SK-N-SH treated with all-trans-retinoic acid at 6 μM for 48 hours (cell line): ENCODE measurements at regions not wholly inside any gene's neighbourhood (a gene's known extent, or its start where the extent isn't known, plus 50 kb on each side); places are given as distances from the start of the nearest gene placed in this dataset.

Experiments used
- ESRRG ChIP-seq: fragments of 250-450 bp; sonication (Bioruptor Pico); IDR thresholded peaks from 2 replicates; pipeline ENCODE4 v1.6.1; 2021; ENCODE audit warnings: mild to moderate bottlenecking
- ZFP3 ChIP-seq: fragments of 250-450 bp; sonication (Bioruptor Pico); IDR thresholded peaks from 2 replicates; pipeline ENCODE4 v1.5.0; 2020; ENCODE audit warnings: mild to moderate bottlenecking, moderate library complexity
- ZFP30 ChIP-seq: fragments of 450-650 bp; formaldehyde crosslinking; IDR thresholded peaks from 2 replicates; pipeline ENCODE4 v1.5.0; 2022; ENCODE audit warnings: mild to moderate bottlenecking, moderate library complexity
- ZNF565 ChIP-seq: fragments of 450-650 bp; formaldehyde crosslinking; conservative IDR thresholded peaks from 2 replicates; pipeline ENCODE4 v1.5.0; 2020; ENCODE audit warnings: low read depth, mild to moderate bottlenecking, moderate library complexity
- TF ChIP-seq, protein P1 (sequence below): fragments of 250-450 bp; sonication (Bioruptor Pico); IDR thresholded peaks from 2 replicates; pipeline ENCODE4 v1.5.1; 2021; ENCODE audit warnings: mild to moderate bottlenecking, moderate library complexity
- TF ChIP-seq, protein P2 (sequence below): fragments of 250-450 bp; sonication (Bioruptor Pico); IDR thresholded peaks from 2 replicates; pipeline ENCODE4 v1.5.0; 2020; ENCODE audit warnings: mild to moderate bottlenecking, moderate library complexity
- TF ChIP-seq, protein P3 (sequence below): fragments of 250-450 bp; sonication (Bioruptor Pico); IDR thresholded peaks from 2 replicates; pipeline ENCODE4 v1.8.0; 2021; ENCODE audit warnings: low read depth, mild to moderate bottlenecking, moderate library complexity, borderline replicate concordance

GRCh38 chr14:101064718-101065117 is 161.2 kb upstream of the RTL1 start:
- TF ChIP-seq, protein P1, sequence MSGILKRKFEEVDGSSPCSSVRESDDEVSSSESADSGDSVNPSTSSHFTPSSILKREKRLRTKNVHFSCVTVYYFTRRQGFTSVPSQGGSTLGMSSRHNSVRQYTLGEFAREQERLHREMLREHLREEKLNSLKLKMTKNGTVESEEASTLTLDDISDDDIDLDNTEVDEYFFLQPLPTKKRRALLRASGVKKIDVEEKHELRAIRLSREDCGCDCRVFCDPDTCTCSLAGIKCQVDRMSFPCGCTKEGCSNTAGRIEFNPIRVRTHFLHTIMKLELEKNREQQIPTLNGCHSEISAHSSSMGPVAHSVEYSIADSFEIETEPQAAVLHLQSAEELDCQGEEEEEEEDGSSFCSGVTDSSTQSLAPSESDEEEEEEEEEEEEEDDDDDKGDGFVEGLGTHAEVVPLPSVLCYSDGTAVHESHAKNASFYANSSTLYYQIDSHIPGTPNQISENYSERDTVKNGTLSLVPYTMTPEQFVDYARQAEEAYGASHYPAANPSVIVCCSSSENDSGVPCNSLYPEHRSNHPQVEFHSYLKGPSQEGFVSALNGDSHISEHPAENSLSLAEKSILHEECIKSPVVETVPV (CRISPR knock-in tag): no peak
- TF ChIP-seq ZFP3 (CRISPR knock-in tag): no peak
- TF ChIP-seq ESRRG (CRISPR knock-in tag): no peak
- TF ChIP-seq, protein P2, sequence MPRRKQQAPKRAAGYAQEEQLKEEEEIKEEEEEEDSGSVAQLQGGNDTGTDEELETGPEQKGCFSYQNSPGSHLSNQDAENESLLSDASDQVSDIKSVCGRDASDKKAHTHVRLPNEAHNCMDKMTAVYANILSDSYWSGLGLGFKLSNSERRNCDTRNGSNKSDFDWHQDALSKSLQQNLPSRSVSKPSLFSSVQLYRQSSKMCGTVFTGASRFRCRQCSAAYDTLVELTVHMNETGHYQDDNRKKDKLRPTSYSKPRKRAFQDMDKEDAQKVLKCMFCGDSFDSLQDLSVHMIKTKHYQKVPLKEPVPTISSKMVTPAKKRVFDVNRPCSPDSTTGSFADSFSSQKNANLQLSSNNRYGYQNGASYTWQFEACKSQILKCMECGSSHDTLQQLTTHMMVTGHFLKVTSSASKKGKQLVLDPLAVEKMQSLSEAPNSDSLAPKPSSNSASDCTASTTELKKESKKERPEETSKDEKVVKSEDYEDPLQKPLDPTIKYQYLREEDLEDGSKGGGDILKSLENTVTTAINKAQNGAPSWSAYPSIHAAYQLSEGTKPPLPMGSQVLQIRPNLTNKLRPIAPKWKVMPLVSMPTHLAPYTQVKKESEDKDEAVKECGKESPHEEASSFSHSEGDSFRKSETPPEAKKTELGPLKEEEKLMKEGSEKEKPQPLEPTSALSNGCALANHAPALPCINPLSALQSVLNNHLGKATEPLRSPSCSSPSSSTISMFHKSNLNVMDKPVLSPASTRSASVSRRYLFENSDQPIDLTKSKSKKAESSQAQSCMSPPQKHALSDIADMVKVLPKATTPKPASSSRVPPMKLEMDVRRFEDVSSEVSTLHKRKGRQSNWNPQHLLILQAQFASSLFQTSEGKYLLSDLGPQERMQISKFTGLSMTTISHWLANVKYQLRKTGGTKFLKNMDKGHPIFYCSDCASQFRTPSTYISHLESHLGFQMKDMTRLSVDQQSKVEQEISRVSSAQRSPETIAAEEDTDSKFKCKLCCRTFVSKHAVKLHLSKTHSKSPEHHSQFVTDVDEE (CRISPR knock-in tag): no peak
- TF ChIP-seq, protein P3, sequence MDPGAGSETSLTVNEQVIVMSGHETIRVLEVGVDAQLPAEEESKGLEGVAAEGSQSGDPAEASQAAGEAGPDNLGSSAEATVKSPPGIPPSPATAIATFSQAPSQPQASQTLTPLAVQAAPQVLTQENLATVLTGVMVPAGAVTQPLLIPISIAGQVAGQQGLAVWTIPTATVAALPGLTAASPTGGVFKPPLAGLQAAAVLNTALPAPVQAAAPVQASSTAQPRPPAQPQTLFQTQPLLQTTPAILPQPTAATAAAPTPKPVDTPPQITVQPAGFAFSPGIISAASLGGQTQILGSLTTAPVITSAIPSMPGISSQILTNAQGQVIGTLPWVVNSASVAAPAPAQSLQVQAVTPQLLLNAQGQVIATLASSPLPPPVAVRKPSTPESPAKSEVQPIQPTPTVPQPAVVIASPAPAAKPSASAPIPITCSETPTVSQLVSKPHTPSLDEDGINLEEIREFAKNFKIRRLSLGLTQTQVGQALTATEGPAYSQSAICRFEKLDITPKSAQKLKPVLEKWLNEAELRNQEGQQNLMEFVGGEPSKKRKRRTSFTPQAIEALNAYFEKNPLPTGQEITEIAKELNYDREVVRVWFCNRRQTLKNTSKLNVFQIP (CRISPR knock-in tag): no peak
- no peak for TF ChIP-seq ZNF565 (CRISPR knock-in tag)
- TF ChIP-seq ZFP30 (CRISPR knock-in tag): no peak
